GM21529 (cell line): ENCODE measurements at regions not wholly inside any gene's neighbourhood (a gene's known extent, or its start where the extent isn't known, plus 50 kb on each side); places are given as distances from the start of the nearest gene placed in this dataset.

Experiments used
- ATAC-seq: cut with Tn5 transposase; IDR thresholded peaks from one replicate; pipeline ENCODE4 v1.9.1; 2021; ENCODE audit not compliant: unreplicated experiment

- no peak for ATAC-seq
Measured at GRCh38 chr14:101200650-101201516, 297.4 kb upstream of the RTL1 start.

GRCh38 chr14:101201535-101202151 is 298.1 kb upstream of the RTL1 start:
- ATAC-seq: no peak

DNA sequence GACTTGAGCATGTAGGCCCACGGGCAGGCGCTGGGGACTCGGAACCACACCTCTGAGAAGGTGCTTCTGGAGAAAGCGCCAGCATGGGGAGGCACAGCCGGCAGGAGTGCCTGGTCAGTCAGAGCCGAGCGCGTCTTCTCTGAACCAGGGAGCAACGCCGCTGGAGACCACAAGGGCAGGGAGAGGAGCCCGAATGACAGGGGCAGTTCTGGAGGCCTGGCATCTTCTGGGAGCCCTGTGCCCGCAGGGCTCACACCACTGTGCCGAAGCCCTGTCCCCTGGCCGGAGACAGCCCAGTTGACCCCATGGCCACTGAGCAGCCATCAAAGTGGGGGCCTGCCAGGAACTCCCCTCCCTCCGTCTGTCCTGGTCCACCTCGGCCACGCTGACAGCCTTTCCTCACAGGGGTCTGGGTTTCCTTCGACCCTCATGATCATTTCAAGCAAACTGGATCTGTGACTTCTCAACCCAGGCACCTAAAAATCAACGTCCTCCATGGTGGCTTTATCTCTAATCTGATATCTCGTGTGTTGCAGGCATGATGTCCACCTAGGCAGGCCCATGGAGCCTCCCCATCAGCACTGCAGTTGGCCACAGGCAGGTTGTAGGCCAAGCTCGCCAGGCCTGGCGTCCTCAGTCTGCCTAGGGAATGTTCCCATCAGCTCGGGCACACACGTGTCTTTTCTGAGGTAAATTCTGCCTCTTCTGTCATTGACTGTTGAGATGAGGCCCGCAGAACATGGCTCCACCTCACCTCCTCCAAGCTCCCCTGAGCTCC is 299.3 kb upstream of the RTL1 start:
- no peak for ATAC-seq

DNA sequence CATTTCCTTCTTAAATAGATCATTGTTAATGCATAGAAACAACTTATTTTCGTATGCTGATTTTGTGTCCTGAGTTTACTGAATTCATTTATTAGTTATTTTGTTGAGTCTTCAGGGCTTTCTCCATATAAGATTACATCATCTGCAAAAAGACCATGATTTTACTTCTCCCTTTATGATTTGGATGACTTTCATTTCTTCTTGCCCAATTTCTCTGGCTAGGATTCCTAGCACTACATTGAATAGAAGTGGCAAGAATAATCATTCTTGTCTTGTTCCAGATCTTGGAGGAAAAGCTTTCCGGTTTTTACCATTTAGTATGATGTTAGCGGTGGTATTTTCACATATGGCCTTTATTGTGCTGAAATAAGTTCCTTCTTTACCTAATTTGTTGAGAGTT is 303.0 kb upstream of the RTL1 start:
- no peak for ATAC-seq

- no peak for ATAC-seq
Measured at GRCh38 chr14:101207041-101207440, 303.5 kb upstream of the RTL1 start.

DNA sequence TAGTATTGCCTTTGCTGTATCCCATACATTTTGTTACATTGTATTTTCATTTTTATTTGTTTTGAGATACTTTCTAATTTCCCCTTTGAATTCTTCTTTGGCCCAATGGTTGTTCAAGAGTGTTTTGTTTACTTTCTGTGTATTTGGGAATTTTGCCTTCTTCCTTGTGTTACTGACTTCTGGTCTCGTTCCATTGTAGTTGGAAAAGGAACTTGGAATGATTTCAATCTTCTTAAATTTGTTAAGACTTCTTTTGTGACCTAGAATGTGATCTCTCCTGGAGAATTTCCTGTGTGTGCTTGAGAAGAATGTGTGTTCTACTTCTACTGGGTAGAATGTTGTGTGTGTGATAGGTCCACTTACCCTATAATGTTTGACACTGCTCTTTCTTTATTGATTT is 304.4 kb upstream of the RTL1 start:
- ATAC-seq: no peak

DNA sequence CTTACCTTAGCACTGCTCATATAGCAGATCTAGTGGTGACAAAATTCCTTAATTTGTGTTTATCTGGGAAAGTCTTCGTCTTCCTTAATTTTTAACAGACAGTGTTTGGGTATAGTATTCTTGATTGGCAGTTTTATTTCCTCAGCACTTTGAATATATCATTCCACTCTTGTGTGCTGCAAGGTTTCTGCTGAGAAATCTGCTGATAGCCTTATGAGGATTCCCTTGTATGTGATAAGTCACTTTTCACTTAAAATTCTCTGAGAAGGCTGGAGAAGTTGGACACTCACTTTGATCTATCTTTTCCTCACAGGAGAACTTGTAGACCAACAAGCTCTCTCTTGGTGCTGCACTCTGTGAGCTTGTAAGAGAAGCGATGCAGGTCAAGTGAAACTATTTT is 306.1 kb upstream of the RTL1 start:
- no peak for ATAC-seq

DNA sequence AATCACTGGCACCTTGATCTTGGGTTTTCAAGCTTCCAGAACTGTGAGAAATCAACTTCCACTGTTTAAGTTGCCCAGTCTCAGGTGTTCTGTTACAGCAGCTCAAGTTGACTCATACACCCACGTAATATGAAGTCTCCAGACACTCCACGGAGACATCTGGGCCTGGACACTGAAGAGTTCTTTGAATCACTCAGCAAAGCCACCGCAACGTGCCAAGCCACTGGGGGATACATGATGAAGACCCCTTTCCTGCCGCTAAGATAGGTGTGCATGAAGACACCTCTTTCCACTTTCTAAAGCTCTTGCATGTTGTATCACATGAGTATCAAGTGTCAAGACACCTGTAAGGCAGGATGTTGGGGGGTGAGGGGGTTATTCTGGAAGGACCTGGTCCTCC is 311.7 kb upstream of the RTL1 start:
- ATAC-seq: no peak

GRCh38 chr14:101215927-101216326 is 312.4 kb upstream of the RTL1 start:
- no peak for ATAC-seq

DNA sequence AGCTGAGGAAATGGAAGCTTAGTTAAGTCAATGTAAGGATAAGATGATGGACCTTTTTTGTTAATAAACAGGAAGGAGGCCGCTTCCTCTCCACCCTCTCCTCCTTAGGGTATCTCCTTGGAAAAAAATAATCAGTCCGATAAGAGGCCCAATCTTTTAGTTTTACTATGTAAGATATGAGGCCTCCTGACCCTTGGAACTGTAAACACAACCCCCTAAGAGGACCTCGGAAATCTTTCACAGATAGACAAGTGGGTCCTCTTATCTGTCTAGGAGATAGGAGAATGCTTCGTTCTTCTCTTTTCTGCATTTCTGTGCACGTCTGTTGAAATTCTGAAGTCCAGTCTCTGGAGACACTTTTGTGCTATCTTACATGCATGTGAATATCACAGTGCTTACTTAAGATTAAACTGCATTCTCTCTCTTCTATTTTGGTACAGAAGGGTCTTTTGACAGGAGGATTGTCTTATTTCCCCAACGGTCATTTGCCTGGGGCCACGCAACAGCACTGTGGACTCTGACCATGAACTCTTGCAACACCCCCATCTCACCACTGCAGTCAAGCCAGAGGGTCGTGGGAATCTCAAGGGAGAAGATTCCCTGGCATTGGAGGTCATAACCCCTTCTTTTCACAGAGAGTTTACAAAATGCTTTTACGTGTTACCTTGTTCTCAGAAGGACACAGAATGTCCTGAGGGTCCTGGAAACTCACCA is 313.0 kb upstream of the RTL1 start:
- ATAC-seq: no peak

- no peak for ATAC-seq
Measured at GRCh38 chr14:101217080-101217463, 313.6 kb upstream of the RTL1 start.

GRCh38 chr14:101217616-101218371 is 314.3 kb upstream of the RTL1 start:
- no peak for ATAC-seq

DNA sequence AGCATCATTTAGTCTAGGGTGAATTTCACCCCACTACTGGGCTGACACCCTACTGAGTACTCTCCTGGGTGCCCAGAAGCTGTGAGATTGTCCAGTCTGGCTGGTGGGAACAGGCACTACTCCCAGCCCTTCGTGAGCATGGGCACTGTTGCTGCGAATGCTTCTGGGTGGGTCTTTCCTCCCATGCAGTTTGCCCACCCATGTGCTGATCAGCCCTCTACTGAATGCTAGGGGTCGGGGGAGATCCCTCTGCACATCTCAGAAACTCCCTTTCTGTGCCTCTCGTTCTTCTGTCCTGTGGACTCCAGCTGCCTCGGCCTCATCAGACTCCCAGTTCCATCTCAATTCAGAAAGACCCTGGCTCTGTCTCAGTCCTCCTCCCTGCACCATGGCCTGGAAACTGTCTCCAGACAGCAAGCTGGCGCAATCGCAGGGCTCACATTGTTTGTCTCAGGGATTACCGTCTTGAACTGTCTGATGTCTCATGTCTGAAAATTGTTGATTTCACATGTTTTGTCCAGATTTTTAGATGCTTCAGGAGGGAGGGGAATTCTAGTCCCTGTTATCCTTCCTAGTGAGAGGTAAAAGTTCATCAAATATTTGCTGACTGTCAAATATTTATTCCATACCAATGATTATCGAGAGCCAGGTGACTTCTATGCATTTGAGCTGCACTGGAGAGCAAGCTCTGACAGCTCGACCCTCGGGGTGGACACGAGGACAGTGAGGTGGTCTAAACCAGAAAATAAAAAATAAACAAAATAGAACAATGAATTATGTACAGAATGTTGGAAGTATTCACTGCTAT is 316.6 kb upstream of the RTL1 start:
- ATAC-seq: no peak

- no peak for ATAC-seq
Measured at GRCh38 chr14:101220921-101221510, 317.5 kb upstream of the RTL1 start.

DNA sequence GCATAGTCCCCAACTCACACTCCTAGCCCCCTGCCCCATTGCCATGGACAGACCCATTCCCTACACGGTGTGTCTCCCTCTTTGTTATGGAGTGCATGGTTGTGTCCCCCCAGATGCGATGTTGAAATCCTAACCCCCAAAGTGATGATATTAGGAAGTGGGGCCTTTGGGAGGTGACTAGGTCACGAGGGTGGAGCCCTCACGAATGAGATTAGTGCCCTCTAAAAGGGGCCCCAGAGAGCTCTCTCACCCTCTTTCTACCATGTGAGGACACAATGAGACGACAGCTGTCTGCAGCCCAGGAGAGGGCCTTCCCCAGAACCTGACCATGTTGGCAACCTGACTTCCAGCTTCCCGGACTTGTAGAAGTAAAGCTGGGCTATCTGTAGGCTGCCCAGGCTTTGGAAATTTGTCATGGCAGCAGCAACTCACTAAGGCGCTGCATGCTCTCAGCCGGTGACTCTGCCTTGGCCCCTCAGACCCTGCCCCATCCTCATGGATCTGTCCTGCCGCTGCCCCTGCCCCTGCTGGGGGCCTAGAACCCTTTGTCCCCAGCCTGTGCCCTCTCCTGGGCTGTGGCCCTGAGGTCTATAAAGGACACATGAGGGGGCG is 318.1 kb upstream of the RTL1 start:
- no peak for ATAC-seq

GRCh38 chr14:101222362-101223070 is 319.0 kb upstream of the RTL1 start:
- ATAC-seq: no peak

- ATAC-seq: no peak
Measured at GRCh38 chr14:101223127-101223526, 319.6 kb upstream of the RTL1 start.

GRCh38 chr14:101223561-101224162 is 320.1 kb upstream of the RTL1 start:
- ATAC-seq: no peak
